Activated B cell treated with CpG ODN at 0.5 μM for 24 hours (primary cell): ENCODE measurements at regions not wholly inside any gene's neighbourhood (a gene's known extent, or its start where the extent isn't known, plus 50 kb on each side); places are given as distances from the start of the nearest gene placed in this dataset.

Experiments
- ATAC-seq: fragments of 200-7000 bp; cut with Tn5 transposase; one replicate; pipeline ENCODE4 v1.10.0; 2021; ENCODE audit warnings: low read depth, mild to moderate bottlenecking, moderate library complexity
- CTCF ChIA-PET: fragments of 350-600 bp; sonication (Branson Sonifier 250); formaldehyde crosslinking; loops from one replicate; lab custom pipeline; 2021; ENCODE audit warnings: antibody characterized with exemption; lab: Charles Lee
- POLR2A ChIA-PET: fragments of 350-600 bp; sonication (Branson Sonifier 250); formaldehyde crosslinking; loops from one replicate; lab custom pipeline; 2021; ENCODE audit warnings: antibody characterized with exemption; lab: Charles Lee
- DNase-seq: peaks from one replicate; pipeline ENCODE4 v3.0.0; 2022
- H3K27ac Mint-ChIP-seq: one replicate; pipeline ENCODE4 v1.8.0; 2020; ENCODE audit warnings: mixed read lengths
- H3K27me3 Mint-ChIP-seq: one replicate; pipeline ENCODE4 v1.8.0; 2021; ENCODE audit warnings: mixed read lengths
- H3K36me3 Mint-ChIP-seq: one replicate; pipeline ENCODE4 v1.8.0; 2021; ENCODE audit warnings: low read depth, mixed read lengths
- H3K4me1 Mint-ChIP-seq: one replicate; pipeline ENCODE4 v1.8.0; 2021; ENCODE audit warnings: mixed read lengths
- H3K4me3 Mint-ChIP-seq: one replicate; pipeline ENCODE4 v1.8.0; 2020; ENCODE audit warnings: mild to moderate bottlenecking, mixed read lengths
- H3K9me3 Mint-ChIP-seq: one replicate; pipeline ENCODE4 v1.8.0; 2020; ENCODE audit warnings: mixed read lengths
- intact Hi-C: fragments of 100-400 bp; cut with micrococcal nuclease; formaldehyde crosslinking; loops from one replicate; pipeline ENCODE4 v1.15.1; 2024
- TF ChIP-seq, protein P1 (sequence below): fragments of 200-600 bp; IDR thresholded peaks from one replicate; pipeline ENCODE4 v1.8.0; 2022; ENCODE audit warnings: antibody characterized with exemption, mild to moderate bottlenecking

DNA sequence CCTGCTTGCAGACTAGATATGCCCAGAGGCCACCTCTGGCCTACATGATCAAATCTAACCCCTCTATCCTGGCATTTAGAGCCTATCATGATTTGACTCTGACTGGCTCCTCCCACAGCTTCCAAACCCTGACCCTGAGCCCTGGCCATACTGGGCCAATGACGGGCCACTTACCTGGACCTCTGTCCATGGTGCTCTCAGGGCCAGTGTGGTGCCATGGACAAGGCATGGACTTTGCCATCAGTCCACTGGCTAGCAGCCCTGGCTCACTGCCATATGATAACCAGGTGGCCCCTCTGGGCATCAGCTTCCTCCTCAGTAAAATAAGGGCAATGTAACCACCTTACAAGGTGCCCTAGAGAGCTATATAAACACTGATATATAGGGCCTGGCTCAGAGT lies 713.4 kb downstream of the PTPRU start:
- no peaks in the 10 kb centered on the region for H3K9me3 Mint-ChIP-seq
- no peaks in the 10 kb centered on the region for H3K36me3 Mint-ChIP-seq
- ATAC-seq (no peak), DNase-seq (no peak)
- ChIA-PET CTCF (no interaction called here), POLR2A (no interaction called here)
- no peaks in the 10 kb centered on the region for H3K4me1 Mint-ChIP-seq
- TF ChIP-seq, protein P1, sequence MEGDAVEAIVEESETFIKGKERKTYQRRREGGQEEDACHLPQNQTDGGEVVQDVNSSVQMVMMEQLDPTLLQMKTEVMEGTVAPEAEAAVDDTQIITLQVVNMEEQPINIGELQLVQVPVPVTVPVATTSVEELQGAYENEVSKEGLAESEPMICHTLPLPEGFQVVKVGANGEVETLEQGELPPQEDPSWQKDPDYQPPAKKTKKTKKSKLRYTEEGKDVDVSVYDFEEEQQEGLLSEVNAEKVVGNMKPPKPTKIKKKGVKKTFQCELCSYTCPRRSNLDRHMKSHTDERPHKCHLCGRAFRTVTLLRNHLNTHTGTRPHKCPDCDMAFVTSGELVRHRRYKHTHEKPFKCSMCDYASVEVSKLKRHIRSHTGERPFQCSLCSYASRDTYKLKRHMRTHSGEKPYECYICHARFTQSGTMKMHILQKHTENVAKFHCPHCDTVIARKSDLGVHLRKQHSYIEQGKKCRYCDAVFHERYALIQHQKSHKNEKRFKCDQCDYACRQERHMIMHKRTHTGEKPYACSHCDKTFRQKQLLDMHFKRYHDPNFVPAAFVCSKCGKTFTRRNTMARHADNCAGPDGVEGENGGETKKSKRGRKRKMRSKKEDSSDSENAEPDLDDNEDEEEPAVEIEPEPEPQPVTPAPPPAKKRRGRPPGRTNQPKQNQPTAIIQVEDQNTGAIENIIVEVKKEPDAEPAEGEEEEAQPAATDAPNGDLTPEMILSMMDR = no peak
- no peak overlapping the region for H3K4me3 Mint-ChIP-seq
- H3K27me3 Mint-ChIP-seq = peaks cover 2% of the 10 kb centered on the region
- intact Hi-C loops = no loop called here
- no peak overlapping the region for H3K27ac Mint-ChIP-seq

DNA sequence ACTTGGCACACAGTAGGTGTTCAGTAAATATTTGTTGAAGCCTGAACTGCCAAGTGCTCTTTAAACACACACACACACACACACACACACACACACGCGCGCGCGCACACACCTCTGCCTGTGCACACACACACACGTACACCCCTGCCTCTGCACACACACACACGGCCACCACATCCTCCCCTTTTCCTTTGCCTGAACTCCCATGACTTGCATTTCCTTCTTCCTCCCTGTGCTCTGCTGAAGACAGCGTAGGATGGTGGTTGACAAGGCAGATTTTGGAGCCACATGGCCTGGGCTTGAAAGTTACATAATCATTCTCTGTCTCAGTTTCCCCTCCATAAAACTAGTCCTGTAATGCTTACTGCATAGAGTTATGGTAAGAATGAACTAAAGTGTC lies 712.3 kb downstream of the PTPRU start:
- H3K36me3 Mint-ChIP-seq = no peaks in the 10 kb centered on the region
- ChIA-PET POLR2A (no interaction called here), CTCF (no interaction called here)
- H3K4me3 Mint-ChIP-seq = no peak overlapping the region
- TF ChIP-seq, protein P1 = no peak
- H3K9me3 Mint-ChIP-seq = no peaks in the 10 kb centered on the region
- no peaks in the 10 kb centered on the region for H3K4me1 Mint-ChIP-seq
- no peaks in the 10 kb centered on the region for H3K27me3 Mint-ChIP-seq
- ATAC-seq (no peak), DNase-seq (no peak)
- no peak overlapping the region for H3K27ac Mint-ChIP-seq
- intact Hi-C loops = no loop called here

DNA sequence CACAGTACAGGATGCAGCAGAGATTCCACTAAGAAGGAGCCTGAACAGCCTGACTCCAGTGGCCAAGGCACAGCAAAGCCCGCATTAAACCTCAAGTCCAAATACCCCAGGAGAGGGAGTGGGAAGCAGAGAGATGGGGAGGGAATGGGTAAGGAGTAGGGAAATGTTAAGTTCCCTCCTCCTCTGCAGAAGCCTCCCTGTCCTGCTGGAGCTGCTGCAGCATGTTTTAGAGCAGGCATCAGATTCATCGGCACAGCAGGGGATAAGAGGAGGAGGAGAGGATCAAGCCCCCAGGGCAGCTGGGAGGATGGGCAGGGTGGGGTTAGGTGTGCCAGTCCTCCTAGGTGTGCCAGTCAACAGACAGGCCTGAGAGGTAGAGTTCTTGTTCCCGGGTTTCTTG lies 709.7 kb downstream of the PTPRU start:
- Mint-ChIP-seq H3K9me3 (no peaks in the 10 kb centered on the region), H3K4me3 (no peak overlapping the region), H3K27ac (no peak overlapping the region), H3K27me3 (no peaks in the 10 kb centered on the region), H3K4me1 (no peaks in the 10 kb centered on the region), H3K36me3 (no peaks in the 10 kb centered on the region)
- intact Hi-C loops = no loop called here
- CTCF ChIA-PET = no interaction called here
- ATAC-seq = no peak
- POLR2A ChIA-PET = no interaction called here
- DNase-seq = no peak
- TF ChIP-seq, protein P1 = no peak

DNA sequence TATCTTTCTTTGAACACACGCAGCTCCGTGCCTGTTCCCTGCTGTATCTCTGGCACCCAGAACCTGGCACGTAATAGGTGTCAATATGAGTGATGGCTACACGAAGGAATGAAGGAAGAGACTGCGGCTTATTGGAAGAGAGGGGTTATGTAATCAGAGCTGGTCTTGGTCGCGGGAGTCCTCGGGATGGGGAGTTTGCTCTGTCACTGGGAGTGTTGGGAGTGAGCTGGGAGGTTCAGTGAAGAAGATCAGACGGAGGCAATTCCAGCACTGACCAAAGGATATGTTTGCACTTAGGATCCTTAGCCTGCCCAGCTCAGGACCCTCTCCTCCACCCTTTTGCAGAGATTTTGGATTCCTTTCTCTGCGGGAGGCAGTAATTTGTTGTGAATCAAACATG lies 709.1 kb downstream of the PTPRU start:
- ATAC-seq (no peak), DNase-seq (no peak)
- Mint-ChIP-seq H3K27ac (no peak overlapping the region), H3K9me3 (no peaks in the 10 kb centered on the region), H3K36me3 (no peaks in the 10 kb centered on the region), H3K4me3 (no peak overlapping the region), H3K4me1 (no peaks in the 10 kb centered on the region), H3K27me3 (no peaks in the 10 kb centered on the region)
- ChIA-PET POLR2A (no interaction called here), CTCF (no interaction called here)
- intact Hi-C loops = no loop called here
- TF ChIP-seq, protein P1 = no peak

DNA sequence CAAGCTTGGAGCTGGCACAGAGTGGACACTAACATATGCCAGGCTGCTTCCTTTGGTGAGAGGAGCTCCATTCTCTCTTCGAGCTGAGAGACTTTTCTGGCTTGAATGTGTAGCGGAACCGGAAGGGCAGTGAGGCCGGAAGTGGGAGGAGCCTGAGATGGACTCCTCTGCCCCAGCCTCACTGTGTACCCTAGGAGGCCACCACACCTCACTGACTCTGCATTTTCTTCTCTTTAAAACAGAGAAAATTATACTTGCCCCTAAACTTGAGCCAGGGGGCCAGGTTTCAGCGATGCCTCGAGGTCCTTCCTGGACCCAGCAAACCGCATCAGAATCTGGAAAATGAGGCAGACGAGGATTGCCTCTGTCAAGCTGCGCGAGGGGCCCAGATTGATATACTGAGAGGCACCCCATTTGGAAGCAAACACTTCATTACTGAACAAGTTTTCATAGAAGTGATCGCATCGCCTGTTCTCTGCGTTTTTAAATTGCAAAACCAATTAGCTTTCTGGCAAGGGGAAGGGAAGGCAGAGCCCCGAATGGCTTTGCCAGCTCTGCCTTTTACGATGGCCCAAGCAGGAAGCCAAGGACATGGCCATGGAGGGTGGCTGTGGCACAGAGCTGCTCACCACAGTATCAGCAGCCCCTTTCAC lies 708.1 kb downstream of the PTPRU start:
- no peaks in the 10 kb centered on the region for H3K27me3 Mint-ChIP-seq
- no peak for DNase-seq
- TF ChIP-seq, protein P1 = no peak
- H3K36me3 Mint-ChIP-seq = no peaks in the 10 kb centered on the region
- intact Hi-C loops = no loop called here
- H3K27ac Mint-ChIP-seq = no peak overlapping the region
- ChIA-PET POLR2A (no interaction called here), CTCF (no interaction called here)
- H3K9me3 Mint-ChIP-seq = no peaks in the 10 kb centered on the region
- no peak overlapping the region for H3K4me3 Mint-ChIP-seq
- ATAC-seq = no peak
- no peaks in the 10 kb centered on the region for H3K4me1 Mint-ChIP-seq
